B cell (primary cell): ENCODE measurements at regions not wholly inside any gene's neighbourhood (a gene's known extent, or its start where the extent isn't known, plus 50 kb on each side); places are given as distances from the start of the nearest gene placed in this dataset.

Source experiments
- ATAC-seq: fragments of 200-7000 bp; cut with Tn5 transposase; one replicate; pipeline ENCODE4 v1.10.0; 2021; ENCODE audit warnings: low read depth, mild to moderate bottlenecking, moderate number of reproducible peaks, moderate library complexity
- CTCF ChIA-PET: fragments of 350-600 bp; sonication (Branson Sonifier 250); formaldehyde crosslinking; loops from one replicate; lab custom pipeline; 2021; ENCODE audit warnings: antibody characterized with exemption, inconsistent platforms; lab: Charles Lee
- POLR2A ChIA-PET: fragments of 350-600 bp; sonication (Branson Sonifier 250); formaldehyde crosslinking; loops from one replicate; lab custom pipeline; 2021; ENCODE audit warnings: antibody characterized with exemption; lab: Charles Lee
- DNase-seq: peaks from one replicate; pipeline ENCODE4 v3.0.0; 2013
- H2AFZ ChIP-seq: 2 replicates; pipeline ENCODE4 v1.6.1; 2012; ENCODE audit warnings: mild to moderate bottlenecking, low read depth, low read length; ENCODE audit not compliant: insufficient read depth, poor library complexity, severe bottlenecking
- H3K27ac ChIP-seq, 2 donors: 1 replicate in 1 of 2; 2 replicates in 1 of 2; pipeline ENCODE4 v1.5.1; 2012 to 2013; ENCODE audit warnings: low read length in 2 of 2, mild to moderate bottlenecking in 2 of 2, moderate library complexity in 1 of 2
- H3K27me3 ChIP-seq, 4 experiments: fragments of 200-600 bp in 1 of 4; sonication (generic) in 1 of 4; replicated peaks in 1 of 4; 1 replicate in 2 of 4; 2 replicates in 2 of 4; pipeline versions ENCODE4 v1.6.1 to v1.7.0; 2013 to 2016; ENCODE audit warnings: low read length in 3 of 4, mild to moderate bottlenecking in 2 of 4, mixed read lengths in 1 of 4, moderate library complexity in 1 of 4; ENCODE audit not compliant: insufficient read depth in 4 of 4, control insufficient read depth in 3 of 4; ENCODE audit errors: control extremely low read depth in 1 of 4
- H3K36me3 ChIP-seq, 2 experiments: replicated peaks in 1 of 2; 1 replicate in 1 of 2; 2 replicates in 1 of 2; pipeline versions ENCODE4 v1.6.1 to v1.7.1; 2013; ENCODE audit warnings: low read length in 1 of 2; ENCODE audit not compliant: insufficient read depth in 2 of 2, control insufficient read depth in 1 of 2; ENCODE audit errors: control extremely low read depth in 1 of 2, extremely low read depth in 1 of 2
- H3K4me1 ChIP-seq, 2 donors: fragments of 200-600 bp in 1 of 2; sonication (generic) in 1 of 2; 1 replicate in 1 of 2; 2 replicates in 1 of 2; pipeline versions ENCODE4 v1.5.1 to v1.6.1; 2013 to 2017; ENCODE audit warnings: low read length in 2 of 2; ENCODE audit not compliant: control insufficient read depth in 2 of 2, insufficient read depth in 2 of 2
- H3K4me2 ChIP-seq: replicated peaks from 2 replicates; pipeline ENCODE3; 2012; ENCODE audit warnings: mild to moderate bottlenecking, low read depth, low read length; ENCODE audit not compliant: poor library complexity, severe bottlenecking
- H3K4me3 ChIP-seq, 5 experiments: fragments of 200-600 bp in 1 of 5; sonication (generic) in 1 of 5; 1 replicate in 3 of 5; 2 replicates in 2 of 5; pipeline versions ENCODE4 v1.5.1 to v1.7.0; 2011 to 2016; ENCODE audit warnings: low read length in 4 of 5, mild to moderate bottlenecking in 4 of 5, low read depth in 2 of 5, control low read depth in 1 of 5, moderate library complexity in 1 of 5; ENCODE audit not compliant: insufficient read depth in 1 of 5; ENCODE audit errors: control extremely low read depth in 1 of 5, extremely low read depth in 1 of 5
- H3K79me2 ChIP-seq: fragments of 200-600 bp; sonication (generic); one replicate; pipeline ENCODE4 v1.6.0; 2016; ENCODE audit warnings: low read length; ENCODE audit not compliant: control insufficient read depth, insufficient read depth
- H3K9ac ChIP-seq: fragments of 200-600 bp; sonication (generic); 2 replicates; pipeline ENCODE4 v1.6.1; 2017; ENCODE audit warnings: mild to moderate bottlenecking, low read length, moderate library complexity
- H3K9me3 ChIP-seq, 3 donors: one replicate each; pipeline versions ENCODE4 v1.6.1 to v1.7.1; 2013; ENCODE audit warnings: low read length in 2 of 3; ENCODE audit not compliant: control insufficient read depth in 2 of 3, insufficient read depth in 1 of 3; ENCODE audit errors: control extremely low read depth in 1 of 3
- H4K20me1 ChIP-seq: 2 replicates; pipeline ENCODE4 v1.6.0; 2012; ENCODE audit warnings: mild to moderate bottlenecking, low read length; ENCODE audit not compliant: insufficient read depth, control insufficient read depth, poor library complexity, severe bottlenecking
- H3K27ac Mint-ChIP-seq: one replicate; pipeline ENCODE4 v1.8.0; 2021; ENCODE audit warnings: mixed read lengths
- H3K27me3 Mint-ChIP-seq: one replicate; pipeline ENCODE4 v1.8.0; 2021; ENCODE audit warnings: mixed read lengths
- H3K4me1 Mint-ChIP-seq: one replicate; pipeline ENCODE4 v1.8.0; 2021; ENCODE audit warnings: mixed read lengths
- H3K4me3 Mint-ChIP-seq: one replicate; pipeline ENCODE4 v1.8.0; 2021; ENCODE audit warnings: mixed read lengths
- H3K9me3 Mint-ChIP-seq: one replicate; pipeline ENCODE4 v1.8.0; 2022; ENCODE audit warnings: mixed read lengths; ENCODE audit not compliant: insufficient read depth
- CTCF ChIP-seq: fragments of 200-600 bp; IDR thresholded peaks from one replicate; pipeline ENCODE4 v1.8.0; 2022; ENCODE audit warnings: antibody characterized with exemption, mild to moderate bottlenecking
- EZH2 ChIP-seq: IDR thresholded peaks from 2 replicates; pipeline ENCODE4 v1.6.1; 2012; ENCODE audit warnings: borderline replicate concordance, low read depth, mild to moderate bottlenecking, moderate library complexity, low read length; ENCODE audit not compliant: insufficient read depth, poor library complexity, severe bottlenecking
- WGBS: methylation state at CpG from one replicate; pipeline ENCODE4 v1.1.5; 2013; ENCODE audit warnings: missing lambda C conversion rate; ENCODE audit not compliant: insufficient coverage; 5-methylcytosine and 5-hydroxymethylcytosine counted together
- intact Hi-C: fragments of 100-400 bp; cut with micrococcal nuclease; formaldehyde crosslinking; loops from one replicate; pipeline ENCODE4 v1.10.0; 2022

- Histone ChIP-seq H3K79me2 (no peaks in the 10 kb centered on the region), H3K4me1 (no peaks in the 10 kb centered on the region), H3K27ac (no peak overlapping the region), H3K36me3 (no peaks in the 10 kb centered on the region), H3K4me2 (no peak overlapping the region), H3K27me3 (no peaks in the 10 kb centered on the region), H3K9ac (no peak overlapping the region), H2AFZ (no peak overlapping the region), H3K9me3 (peaks cover 0 to 3% (median 0%) of the 10 kb centered on the region in 3 donors), H4K20me1 (no peaks in the 10 kb centered on the region), H3K4me3 (no peak overlapping the region)
- intact Hi-C loops: no loop called here
- H3K4me1 Mint-ChIP-seq: no peaks in the 10 kb centered on the region
- TF ChIP-seq CTCF (no peak), EZH2 (no peak)
- ChIA-PET CTCF (no interaction called here), POLR2A (no interaction called here)
- H3K27me3 Mint-ChIP-seq: no peaks in the 10 kb centered on the region
- no CpG with 5 or more reads among the region's 2 CpGs for WGBS
- peaks cover 6% of the 10 kb centered on the region for H3K9me3 Mint-ChIP-seq
- H3K4me3 Mint-ChIP-seq: no peak overlapping the region
- DNase-seq: no peak
- no peak overlapping the region for H3K27ac Mint-ChIP-seq
- no peak for ATAC-seq
These were observed 60.1 kb upstream of the BNC2 start for GRCh38 chr9:16930578-16930977.

DNA sequence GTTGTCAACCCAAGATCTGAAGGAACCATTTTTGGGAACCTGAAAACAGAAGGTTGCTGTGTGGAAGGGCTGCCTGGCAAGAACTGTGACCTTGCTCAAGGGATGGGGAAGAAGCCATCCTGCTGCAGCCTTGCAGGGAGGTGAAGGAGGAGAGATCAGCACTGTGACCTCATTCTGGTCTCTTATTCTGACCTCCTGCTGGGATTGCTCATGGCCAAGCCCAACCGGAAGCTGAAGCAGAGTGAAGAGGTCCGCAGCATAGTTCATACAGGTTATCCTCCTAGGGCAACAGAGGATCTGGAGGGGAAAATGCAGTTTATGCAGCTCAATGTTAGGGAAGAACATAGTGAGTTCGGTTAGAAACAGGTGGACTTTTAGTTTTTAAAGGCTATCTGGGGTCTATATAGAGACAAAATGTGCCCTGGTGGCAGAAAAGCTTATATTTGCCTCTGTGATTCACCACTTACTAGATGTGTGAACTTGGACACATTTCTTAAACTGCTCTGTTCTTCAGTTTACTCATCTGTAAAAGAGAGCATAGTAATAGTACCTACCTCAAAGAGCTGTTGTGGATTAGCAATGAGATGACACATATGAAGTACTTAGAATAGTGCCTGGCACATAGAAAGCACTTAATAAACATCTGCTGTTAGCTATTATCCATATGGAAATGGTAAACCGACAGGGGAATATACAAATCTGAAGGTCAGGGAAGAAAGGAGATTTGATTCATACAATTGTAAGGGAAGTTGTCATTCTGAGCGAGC lies 57.9 kb upstream of the BNC2 start:
- peaks cover 0 to 10% (median 0%) of the 10 kb centered on the region in 3 donors for H3K9me3 ChIP-seq
- POLR2A ChIA-PET: no interaction called here
- no peaks in the 10 kb centered on the region for H3K4me1 Mint-ChIP-seq

More for the DNA sequence above, 57.9 kb upstream of the BNC2 start:
- Histone ChIP-seq H2AFZ (no peak overlapping the region), H3K9ac (no peak overlapping the region), H3K79me2 (no peaks in the 10 kb centered on the region), H3K27ac (no peak overlapping the region), H3K4me2 (no peak overlapping the region), H3K4me1 (no peaks in the 10 kb centered on the region), H4K20me1 (no peaks in the 10 kb centered on the region), H3K27me3 (no peaks in the 10 kb centered on the region), H3K4me3 (no peak overlapping the region), H3K36me3 (no peaks in the 10 kb centered on the region)
- intact Hi-C loops: no loop called here
- no peak overlapping the region for H3K4me3 Mint-ChIP-seq
- no peak overlapping the region for H3K27ac Mint-ChIP-seq
- H3K9me3 Mint-ChIP-seq: peaks cover 4% of the 10 kb centered on the region
- 92% methylated on average over 4 of the region's 5 CpGs for WGBS
- DNase-seq (no peak), ATAC-seq (no peak)
- CTCF ChIA-PET: no interaction called here
- TF ChIP-seq CTCF: no peak
- TF ChIP-seq EZH2: no peak
- no peaks in the 10 kb centered on the region for H3K27me3 Mint-ChIP-seq
